ENCODE measurements at regions not wholly inside any gene's neighbourhood (a gene's known extent, or its start where the extent isn't known, plus 50 kb on each side); places are given as distances from the start of the nearest gene placed in this dataset.
"Not testable (repeated sequence)": the region's sequence is repeated elsewhere in the genome, so short reads cannot be mapped to it uniquely, and the experiment has no call there.

- in situ Hi-C loops (cut with HindIII; ENCODE audit: extremely low pct_ligation_motif_present, low pct_unique_long_range_greater_than_20kb): no loop called here
- ChIA-PET POLR2A (interaction anchor here (0.6 kb wide), 1 partner anchor 62 kb away, joined by 3 read pairs; no protein-coding TSS in a partner anchor), CTCF (ENCODE audit: low intra/inter-chr PET ratio, low total read pairs) (no interaction called here)
- Histone ChIP-seq H3K4me1 (ENCODE audit: insufficient read depth, low read length) (peaks cover 65% of the 10 kb centered on the region), H3K79me2 (ENCODE audit: insufficient read depth, low read length) (no peaks in the 10 kb centered on the region), H3K4me3 (replicated peaks in 1 of 3; ENCODE audit: insufficient read depth in 1 of 3, low read depth in 2 of 3, low read length in 3 of 3) (no peak overlapping the region), H3K36me3 (replicated peaks in 1 of 2; ENCODE audit: control insufficient read depth in 1 of 2, insufficient read depth in 2 of 2, low read length in 2 of 2) (no peaks in the 10 kb centered on the region), H3K27me3 (ENCODE audit: control insufficient read depth in 1 of 2, insufficient read depth in 2 of 2, low read length in 2 of 2) (no peaks in the 10 kb centered on the region), H3K27ac (ENCODE audit: extremely low read length, insufficient read depth, low read length) (peak overlapping the region; percentile 96), H3K9ac (ENCODE audit: insufficient read depth, low read depth, low read length) (no peak overlapping the region), H2AFZ (ENCODE audit: low read length) (no peak overlapping the region), H4K20me1 (ENCODE audit: insufficient read depth, low read length) (no peaks in the 10 kb centered on the region), H3K4me2 (ENCODE audit: low read depth, low read length) (no peak overlapping the region), H3K9me3 (ENCODE audit: low read length) (peaks cover 43% of the 10 kb centered on the region)
- BruUV-seq (replicated peaks): no TSS peak
- FAIRE-seq (no peak), DNase-seq (ENCODE audit: low spot score) (no peak), ATAC-seq (no peak)
- intact Hi-C loops (cut with micrococcal nuclease; ENCODE audit: unreplicated experiment): loop anchor here (5.0 kb wide), 1 partner anchor 284 kb away; no protein-coding TSS in a partner anchor
- no peak for TF ChIP-seq TFAP4 (IDR thresholded peaks at IDR 0.05; ENCODE audit: borderline replicate concordance, low read depth)
- no peak for TF ChIP-seq RBM22 (optimal IDR thresholded peaks at IDR 0.05; ENCODE audit: low read length)
- TF ChIP-seq SP4 (CRISPR knock-in tag; IDR thresholded peaks at IDR 0.05): no peak
- TF ChIP-seq ELF3 (CRISPR knock-in tag; IDR thresholded peaks at IDR 0.05): no peak
- WGBS (ENCODE audit: low lambda C conversion rate): 95% methylated on average over 5 of the region's 5 CpGs
Measured at GRCh38 chr4:38387819-38388218, 276.2 kb upstream of the KLF3 start.

- peaks cover 47% of the 10 kb centered on the region for H3K9me3 ChIP-seq (ENCODE audit: low read length)
- DNase-seq (ENCODE audit: low spot score); H3K9ac ChIP-seq (ENCODE audit: insufficient read depth, low read depth, low read length); H3K79me2 ChIP-seq (ENCODE audit: insufficient read depth, low read length); H2AFZ ChIP-seq (ENCODE audit: low read length); H3K36me3 ChIP-seq (replicated peaks in 1 of 2; ENCODE audit: control insufficient read depth in 1 of 2, insufficient read depth in 2 of 2, low read length in 2 of 2); ATAC-seq; in situ Hi-C loops (cut with HindIII; ENCODE audit: extremely low pct_ligation_motif_present, low pct_unique_long_range_greater_than_20kb); H3K27me3 ChIP-seq (ENCODE audit: control insufficient read depth in 1 of 2, insufficient read depth in 2 of 2, low read length in 2 of 2); H3K4me2 ChIP-seq (ENCODE audit: low read depth, low read length); POLR2A ChIA-PET; FAIRE-seq; BruUV-seq (replicated peaks); H3K4me3 ChIP-seq (replicated peaks in 1 of 3; ENCODE audit: insufficient read depth in 1 of 3, low read depth in 2 of 3, low read length in 3 of 3); H4K20me1 ChIP-seq (ENCODE audit: insufficient read depth, low read length); H3K27ac ChIP-seq (ENCODE audit: extremely low read length, insufficient read depth, low read length); CTCF ChIA-PET (ENCODE audit: low intra/inter-chr PET ratio, low total read pairs): not testable (repeated sequence)
- H3K4me1 ChIP-seq (ENCODE audit: insufficient read depth, low read length): peaks cover 54% of the 10 kb centered on the region
- intact Hi-C loops (cut with micrococcal nuclease; ENCODE audit: unreplicated experiment): loop anchor here (5.0 kb wide), 1 partner anchor 283 kb away; no protein-coding TSS in a partner anchor
- TF ChIP-seq ZNF431 (CRISPR knock-in tag; IDR thresholded peaks at IDR 0.05; ENCODE audit: borderline replicate concordance, low read depth): peak; percentile 99
- WGBS (ENCODE audit: low lambda C conversion rate): 57% methylated on average over 1 of the region's 1 CpG
Measured at GRCh38 chr4:38388907-38389306, 275.1 kb upstream of the KLF3 start.
